Tibial nerve (tissue), 4 donors: ENCODE measurements at regions not wholly inside any gene's neighbourhood (a gene's known extent, or its start where the extent isn't known, plus 50 kb on each side); places are given as distances from the start of the nearest gene placed in this dataset.

ENCODE experiments used
- EP300 ChIP-seq, 2 donors: sonication (generic); formaldehyde crosslinking; IDR thresholded peaks; one replicate each; pipeline ENCODE4 v1.6.1; 2017; ENCODE audit warnings: antibody characterized with exemption in 2 of 2, mild to moderate bottlenecking in 1 of 2
- TF ChIP-seq, protein P1 (sequence below), 5 experiments: fragments of 200-600 bp in 3 of 5; fragments of 450-650 bp in 2 of 5; sonication (generic) in 3 of 5; IDR thresholded peaks; one replicate each; pipeline ENCODE4 v1.5.1; 2016 to 2019; ENCODE audit warnings: antibody characterized with exemption in 5 of 5, mild to moderate bottlenecking in 3 of 5, moderate library complexity in 2 of 5

GRCh38 chr18:24814521-24814920, 354.1 kb downstream of the HRH4 start:
- TF ChIP-seq, protein P1, sequence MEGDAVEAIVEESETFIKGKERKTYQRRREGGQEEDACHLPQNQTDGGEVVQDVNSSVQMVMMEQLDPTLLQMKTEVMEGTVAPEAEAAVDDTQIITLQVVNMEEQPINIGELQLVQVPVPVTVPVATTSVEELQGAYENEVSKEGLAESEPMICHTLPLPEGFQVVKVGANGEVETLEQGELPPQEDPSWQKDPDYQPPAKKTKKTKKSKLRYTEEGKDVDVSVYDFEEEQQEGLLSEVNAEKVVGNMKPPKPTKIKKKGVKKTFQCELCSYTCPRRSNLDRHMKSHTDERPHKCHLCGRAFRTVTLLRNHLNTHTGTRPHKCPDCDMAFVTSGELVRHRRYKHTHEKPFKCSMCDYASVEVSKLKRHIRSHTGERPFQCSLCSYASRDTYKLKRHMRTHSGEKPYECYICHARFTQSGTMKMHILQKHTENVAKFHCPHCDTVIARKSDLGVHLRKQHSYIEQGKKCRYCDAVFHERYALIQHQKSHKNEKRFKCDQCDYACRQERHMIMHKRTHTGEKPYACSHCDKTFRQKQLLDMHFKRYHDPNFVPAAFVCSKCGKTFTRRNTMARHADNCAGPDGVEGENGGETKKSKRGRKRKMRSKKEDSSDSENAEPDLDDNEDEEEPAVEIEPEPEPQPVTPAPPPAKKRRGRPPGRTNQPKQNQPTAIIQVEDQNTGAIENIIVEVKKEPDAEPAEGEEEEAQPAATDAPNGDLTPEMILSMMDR (IDR thresholded peaks at IDR 0.05) = no peak
- no peak for TF ChIP-seq EP300 (IDR thresholded peaks at IDR 0.05)
